Bronchial epithelial cell (primary cell): ENCODE measurements at regions not wholly inside any gene's neighbourhood (a gene's known extent, or its start where the extent isn't known, plus 50 kb on each side); places are given as distances from the start of the nearest gene placed in this dataset.

Experiments
- DNase-seq: peaks from one replicate; pipeline ENCODE4 v3.0.0-alpha.2; 2010; ENCODE audit warnings: low read depth
- FAIRE-seq: peaks from 2 replicates; lab custom pipeline; 2011; peaks lifted over from hg19 to GRCh38; lab: Jason Lieb, UNC
- H3K27me3 ChIP-seq: 2 replicates; pipeline ENCODE4 v1.5.1; 2011; ENCODE audit warnings: low read length; ENCODE audit not compliant: control insufficient read depth, insufficient read depth
- H3K36me3 ChIP-seq: 2 replicates; pipeline ENCODE4 v1.5.1; 2011; ENCODE audit warnings: low read length; ENCODE audit not compliant: control insufficient read depth, insufficient read depth
- H3K4me3 ChIP-seq: 2 replicates; pipeline ENCODE4 v1.5.1; 2011; ENCODE audit warnings: mild to moderate bottlenecking, low read depth, low read length, control low read depth
- TF ChIP-seq, protein P1 (sequence below): IDR thresholded peaks from 2 replicates; pipeline ENCODE4 v1.5.1; 2011; ENCODE audit warnings: mild to moderate bottlenecking, moderate library complexity, low read length, control low read depth, inconsistent platforms; ENCODE audit not compliant: insufficient read depth, severe bottlenecking

DNA sequence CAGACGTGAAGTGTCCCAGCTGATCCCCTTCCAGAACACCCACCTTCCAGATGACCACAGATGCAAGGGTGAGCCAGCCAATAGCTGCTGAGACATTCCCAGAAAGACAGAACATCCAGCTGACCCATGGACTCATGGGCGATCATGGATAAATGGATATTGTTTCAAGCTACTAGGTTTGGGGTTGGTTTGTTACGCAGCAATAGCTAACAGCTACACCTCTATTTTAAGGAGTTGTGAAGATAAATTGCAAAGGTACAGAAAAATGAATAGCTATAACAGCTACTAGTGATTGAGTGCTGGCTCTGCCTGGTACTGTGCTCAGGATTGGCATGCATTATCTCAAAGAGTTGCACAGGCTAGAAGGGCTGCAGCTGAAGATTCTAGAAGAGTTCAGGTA lies 122.5 kb downstream of the MIAT start:
- FAIRE-seq, result no peak
- no peaks in the 10 kb centered on the region for H3K27me3 ChIP-seq
- no peak overlapping the region for H3K4me3 ChIP-seq
- no peaks in the 10 kb centered on the region for H3K36me3 ChIP-seq
- no peak for DNase-seq
- TF ChIP-seq, protein P1, sequence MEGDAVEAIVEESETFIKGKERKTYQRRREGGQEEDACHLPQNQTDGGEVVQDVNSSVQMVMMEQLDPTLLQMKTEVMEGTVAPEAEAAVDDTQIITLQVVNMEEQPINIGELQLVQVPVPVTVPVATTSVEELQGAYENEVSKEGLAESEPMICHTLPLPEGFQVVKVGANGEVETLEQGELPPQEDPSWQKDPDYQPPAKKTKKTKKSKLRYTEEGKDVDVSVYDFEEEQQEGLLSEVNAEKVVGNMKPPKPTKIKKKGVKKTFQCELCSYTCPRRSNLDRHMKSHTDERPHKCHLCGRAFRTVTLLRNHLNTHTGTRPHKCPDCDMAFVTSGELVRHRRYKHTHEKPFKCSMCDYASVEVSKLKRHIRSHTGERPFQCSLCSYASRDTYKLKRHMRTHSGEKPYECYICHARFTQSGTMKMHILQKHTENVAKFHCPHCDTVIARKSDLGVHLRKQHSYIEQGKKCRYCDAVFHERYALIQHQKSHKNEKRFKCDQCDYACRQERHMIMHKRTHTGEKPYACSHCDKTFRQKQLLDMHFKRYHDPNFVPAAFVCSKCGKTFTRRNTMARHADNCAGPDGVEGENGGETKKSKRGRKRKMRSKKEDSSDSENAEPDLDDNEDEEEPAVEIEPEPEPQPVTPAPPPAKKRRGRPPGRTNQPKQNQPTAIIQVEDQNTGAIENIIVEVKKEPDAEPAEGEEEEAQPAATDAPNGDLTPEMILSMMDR, result no peak

DNA sequence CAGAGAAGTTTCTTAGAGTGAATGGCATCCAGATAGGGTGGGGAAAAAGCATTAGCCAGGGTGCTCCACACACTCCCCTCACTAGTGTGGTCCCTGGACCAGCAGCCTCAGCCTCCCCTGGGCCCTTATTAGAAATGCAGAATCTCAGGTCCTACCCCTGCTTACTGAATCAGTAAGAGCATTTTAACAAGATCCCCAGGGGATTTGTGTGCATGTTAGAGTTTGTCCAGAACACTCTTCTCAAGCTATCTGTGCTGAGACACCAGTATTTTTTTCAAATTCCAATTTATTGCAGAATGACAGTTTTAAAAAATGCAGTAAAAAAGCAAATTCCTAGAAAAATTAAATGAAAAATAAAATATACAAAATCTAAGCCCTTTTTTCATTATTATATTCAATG lies 123.1 kb downstream of the MIAT start:
- no peaks in the 10 kb centered on the region for H3K36me3 ChIP-seq
- no peaks in the 10 kb centered on the region for H3K27me3 ChIP-seq
- FAIRE-seq (no peak), DNase-seq (no peak)
- TF ChIP-seq, protein P1, result no peak
- no peak overlapping the region for H3K4me3 ChIP-seq

DNA sequence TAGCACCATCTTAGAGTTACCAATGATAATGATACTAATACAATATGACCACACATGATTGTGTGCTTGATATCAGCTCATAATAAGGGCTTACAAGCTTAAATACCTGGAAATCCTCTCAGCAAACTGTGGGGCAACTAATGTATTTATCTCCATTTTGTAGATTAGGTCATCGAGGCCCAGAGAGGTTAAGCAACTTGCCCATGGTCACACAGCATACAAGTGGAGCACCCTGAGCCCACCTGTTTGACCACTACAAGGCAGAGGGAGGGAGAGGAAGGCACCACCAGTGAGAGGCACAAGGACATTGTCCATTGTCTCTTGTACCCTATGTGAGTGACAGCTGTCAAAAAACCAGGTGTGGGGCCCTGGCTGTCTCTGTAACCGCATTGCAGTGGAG lies 123.7 kb downstream of the MIAT start:
- TF ChIP-seq, protein P1, result no peak
- Histone ChIP-seq H3K36me3 (no peaks in the 10 kb centered on the region), H3K27me3 (no peaks in the 10 kb centered on the region), H3K4me3 (no peak overlapping the region)
- FAIRE-seq (no peak), DNase-seq (no peak)

GRCh38 chr22:26781596-26781995 lies 124.2 kb downstream of the MIAT start:
- TF ChIP-seq, protein P1, result no peak
- FAIRE-seq (no peak), DNase-seq (no peak)
- H3K4me3 ChIP-seq, result no peak overlapping the region
- no peaks in the 10 kb centered on the region for H3K27me3 ChIP-seq
- no peaks in the 10 kb centered on the region for H3K36me3 ChIP-seq

GRCh38 chr22:26783885-26784284 lies 126.5 kb downstream of the MIAT start:
- DNase-seq (no peak), FAIRE-seq (no peak)
- TF ChIP-seq, protein P1, result no peak
- Histone ChIP-seq H3K4me3 (no peak overlapping the region), H3K27me3 (no peaks in the 10 kb centered on the region), H3K36me3 (no peaks in the 10 kb centered on the region)

DNA sequence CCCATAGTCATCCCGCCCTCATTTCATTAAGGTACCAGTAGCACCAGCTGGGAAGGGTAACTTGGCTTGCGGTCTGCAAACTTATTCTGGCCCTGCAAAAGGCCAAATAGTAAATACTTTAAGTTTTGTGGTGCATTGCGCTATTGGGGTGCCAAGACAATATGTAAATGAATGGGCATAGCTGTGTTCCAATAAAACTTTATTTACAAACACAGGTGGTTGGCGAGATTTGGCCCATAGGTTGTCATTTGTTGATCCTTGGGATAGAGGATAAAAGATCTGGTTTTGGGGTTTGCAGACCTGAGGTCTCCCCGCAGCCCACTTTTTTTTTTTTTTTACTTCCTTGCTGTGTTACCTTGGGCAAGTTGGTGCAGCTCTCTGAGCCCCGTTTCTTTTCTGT lies 127.4 kb downstream of the MIAT start:
- DNase-seq, result no peak
- no peak for FAIRE-seq
- H3K27me3 ChIP-seq, result no peaks in the 10 kb centered on the region
- H3K4me3 ChIP-seq, result no peak overlapping the region
- TF ChIP-seq, protein P1, result no peak
- no peaks in the 10 kb centered on the region for H3K36me3 ChIP-seq
